ENCODE measurements at regions not wholly inside any gene's neighbourhood (a gene's known extent, or its start where the extent isn't known, plus 50 kb on each side); places are given as distances from the start of the nearest gene placed in this dataset.

- no peak for TF ChIP-seq CTCF (IDR thresholded peaks at IDR 0.05)
- no peak for TF ChIP-seq POLR2A (IDR thresholded peaks at IDR 0.05)
Measured at GRCh38 chr3:16122661-16123060, 51.8 kb upstream of the GALNT15 start.
